ENCODE measurements at regions not wholly inside any gene's neighbourhood (a gene's known extent, or its start where the extent isn't known, plus 50 kb on each side); places are given as distances from the start of the nearest gene placed in this dataset.

DNA sequence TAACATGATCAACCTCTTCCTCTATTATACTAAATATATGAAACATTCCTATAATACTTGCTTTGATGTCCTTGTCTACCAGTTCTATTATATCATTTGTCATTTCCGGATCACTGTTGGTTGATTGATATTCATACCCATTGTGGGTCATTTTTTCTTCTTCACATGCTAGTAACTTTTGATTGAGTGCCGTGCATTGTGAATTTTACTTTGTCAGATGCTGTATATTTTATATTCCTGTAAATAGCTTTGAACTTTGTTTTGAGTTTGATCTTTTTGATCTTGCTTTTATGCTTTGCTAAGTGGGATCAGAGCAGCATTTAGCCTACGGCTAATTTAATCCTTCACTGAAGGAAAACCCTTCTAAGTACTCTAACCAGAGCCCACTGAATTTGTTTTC lies 168.9 kb upstream of the RAB6C start:
- peaks cover 24% of the 10 kb centered on the region for H3K27me3 ChIP-seq (ENCODE audit: control insufficient read depth, low read length)
- no peaks in the 10 kb centered on the region for H3K36me3 ChIP-seq (ENCODE audit: control insufficient read depth, low read length)
- TF ChIP-seq EZH2phosphoT487 (IDR thresholded peaks at IDR 0.05; ENCODE audit: borderline replicate concordance, low read length) = no peak
- TF ChIP-seq, protein P1, sequence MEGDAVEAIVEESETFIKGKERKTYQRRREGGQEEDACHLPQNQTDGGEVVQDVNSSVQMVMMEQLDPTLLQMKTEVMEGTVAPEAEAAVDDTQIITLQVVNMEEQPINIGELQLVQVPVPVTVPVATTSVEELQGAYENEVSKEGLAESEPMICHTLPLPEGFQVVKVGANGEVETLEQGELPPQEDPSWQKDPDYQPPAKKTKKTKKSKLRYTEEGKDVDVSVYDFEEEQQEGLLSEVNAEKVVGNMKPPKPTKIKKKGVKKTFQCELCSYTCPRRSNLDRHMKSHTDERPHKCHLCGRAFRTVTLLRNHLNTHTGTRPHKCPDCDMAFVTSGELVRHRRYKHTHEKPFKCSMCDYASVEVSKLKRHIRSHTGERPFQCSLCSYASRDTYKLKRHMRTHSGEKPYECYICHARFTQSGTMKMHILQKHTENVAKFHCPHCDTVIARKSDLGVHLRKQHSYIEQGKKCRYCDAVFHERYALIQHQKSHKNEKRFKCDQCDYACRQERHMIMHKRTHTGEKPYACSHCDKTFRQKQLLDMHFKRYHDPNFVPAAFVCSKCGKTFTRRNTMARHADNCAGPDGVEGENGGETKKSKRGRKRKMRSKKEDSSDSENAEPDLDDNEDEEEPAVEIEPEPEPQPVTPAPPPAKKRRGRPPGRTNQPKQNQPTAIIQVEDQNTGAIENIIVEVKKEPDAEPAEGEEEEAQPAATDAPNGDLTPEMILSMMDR (IDR thresholded peaks at IDR 0.05; ENCODE audit: low read depth, low read length, poor library complexity, severe bottlenecking) = no peak
- H3F3A ChIP-seq (ENCODE audit: control insufficient read depth, insufficient read depth) = no peaks in the 10 kb centered on the region
- H3K4me2 ChIP-seq (ENCODE audit: low read length) = no peak overlapping the region
- H3K79me2 ChIP-seq (ENCODE audit: control insufficient read depth, low read length) = no peaks in the 10 kb centered on the region
- H4K20me1 ChIP-seq (ENCODE audit: control insufficient read depth, insufficient read depth, low read depth, low read length) = no peaks in the 10 kb centered on the region
- no peaks in the 10 kb centered on the region for H3K9me3 ChIP-seq (ENCODE audit: control insufficient read depth, insufficient read depth, low read length)
- H3K4me3 ChIP-seq (ENCODE audit: low read length) = no peak overlapping the region
- H3K27ac ChIP-seq (ENCODE audit: low read depth, low read length) = no peak overlapping the region
- peaks cover 18% of the 10 kb centered on the region for H3K4me1 ChIP-seq (ENCODE audit: control insufficient read depth, low read length)
- no peaks in the 10 kb centered on the region for H3K9me2 ChIP-seq (replicated peaks; ENCODE audit: control insufficient read depth, low read length)

DNA sequence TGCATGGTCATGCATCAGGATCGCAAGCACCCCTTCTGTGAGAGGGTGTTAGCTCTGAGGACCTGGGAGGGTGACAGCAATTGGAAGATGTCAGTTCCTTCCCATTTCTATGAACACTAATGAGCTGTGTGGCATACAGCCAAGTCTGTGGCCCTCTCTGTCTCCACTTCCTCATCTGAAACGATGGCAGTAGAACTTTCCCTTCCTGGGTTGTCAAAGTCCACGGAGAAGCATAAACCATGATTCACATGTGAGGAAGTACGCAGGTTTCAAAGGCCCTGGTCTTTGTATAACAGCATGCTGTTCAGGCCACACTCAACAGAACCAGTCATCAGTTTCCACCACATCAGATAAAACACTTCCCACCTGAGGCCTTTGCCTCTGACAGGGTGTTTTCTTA lies 167.4 kb upstream of the RAB6C start:
- Histone ChIP-seq H4K20me1 (ENCODE audit: control insufficient read depth, insufficient read depth, low read depth, low read length) (no peaks in the 10 kb centered on the region), H3K27ac (ENCODE audit: low read depth, low read length) (no peak overlapping the region), H3K4me1 (ENCODE audit: control insufficient read depth, low read length) (peaks cover 18% of the 10 kb centered on the region), H3K36me3 (ENCODE audit: control insufficient read depth, low read length) (no peaks in the 10 kb centered on the region), H3K9me2 (replicated peaks; ENCODE audit: control insufficient read depth, low read length) (no peaks in the 10 kb centered on the region), H3K4me3 (ENCODE audit: low read length) (no peak overlapping the region), H3K79me2 (ENCODE audit: control insufficient read depth, low read length) (no peaks in the 10 kb centered on the region), H3K9me3 (ENCODE audit: control insufficient read depth, insufficient read depth, low read length) (no peaks in the 10 kb centered on the region), H3K4me2 (ENCODE audit: low read length) (peak overlapping the region; percentile 30; the same call in 1 of the 2 replicates), H3K27me3 (ENCODE audit: control insufficient read depth, low read length) (peaks cover 24% of the 10 kb centered on the region), H3F3A (ENCODE audit: control insufficient read depth, insufficient read depth) (no peaks in the 10 kb centered on the region)
- no peak for TF ChIP-seq EZH2phosphoT487 (IDR thresholded peaks at IDR 0.05; ENCODE audit: borderline replicate concordance, low read length)
- TF ChIP-seq, protein P1 (IDR thresholded peaks at IDR 0.05; ENCODE audit: low read depth, low read length, poor library complexity, severe bottlenecking) = no peak

DNA sequence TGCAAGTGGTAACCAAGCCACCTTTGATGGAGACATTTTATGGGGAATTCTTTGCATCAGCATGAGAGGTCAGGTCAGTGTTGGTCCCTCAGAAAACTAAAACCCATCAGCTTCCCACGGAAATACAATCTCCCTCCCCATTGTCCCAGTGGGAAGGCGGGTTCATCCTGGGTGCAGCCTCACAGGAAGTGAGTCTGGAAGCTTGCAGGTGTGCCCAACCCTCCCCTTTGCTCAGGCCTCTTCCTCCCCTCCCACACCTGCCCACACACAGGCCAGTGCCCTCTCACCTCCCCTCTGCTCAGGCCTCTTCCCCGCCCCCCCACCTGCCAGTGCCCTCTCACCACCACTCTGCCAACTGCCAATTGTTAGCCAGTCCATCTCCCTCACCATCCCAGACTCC lies 166.8 kb upstream of the RAB6C start:
- H3K36me3 ChIP-seq (ENCODE audit: control insufficient read depth, low read length) = no peaks in the 10 kb centered on the region
- no peak overlapping the region for H3K4me3 ChIP-seq (ENCODE audit: low read length)
- TF ChIP-seq, protein P1 (IDR thresholded peaks at IDR 0.05; ENCODE audit: low read depth, low read length, poor library complexity, severe bottlenecking) = no peak
- no peak for TF ChIP-seq EZH2phosphoT487 (IDR thresholded peaks at IDR 0.05; ENCODE audit: borderline replicate concordance, low read length)
- H4K20me1 ChIP-seq (ENCODE audit: control insufficient read depth, insufficient read depth, low read depth, low read length) = no peaks in the 10 kb centered on the region
- H3K79me2 ChIP-seq (ENCODE audit: control insufficient read depth, low read length) = no peaks in the 10 kb centered on the region
- H3K27ac ChIP-seq (ENCODE audit: low read depth, low read length) = no peak overlapping the region
- no peaks in the 10 kb centered on the region for H3K9me3 ChIP-seq (ENCODE audit: control insufficient read depth, insufficient read depth, low read length)
- peak overlapping the region; percentile 30; the same call in 1 of the 2 replicates for H3K4me2 ChIP-seq (ENCODE audit: low read length)
- H3K9me2 ChIP-seq (replicated peaks; ENCODE audit: control insufficient read depth, low read length) = no peaks in the 10 kb centered on the region
- no peaks in the 10 kb centered on the region for H3F3A ChIP-seq (ENCODE audit: control insufficient read depth, insufficient read depth)
- H3K4me1 ChIP-seq (ENCODE audit: control insufficient read depth, low read length) = peaks cover 18% of the 10 kb centered on the region
- H3K27me3 ChIP-seq (ENCODE audit: control insufficient read depth, low read length) = peaks cover 24% of the 10 kb centered on the region

All from DOHH2 (cell line).